ENCODE measurements at regions not wholly inside any gene's neighbourhood (a gene's known extent, or its start where the extent isn't known, plus 50 kb on each side); places are given as distances from the start of the nearest gene placed in this dataset.

GRCh38 chr18:52009958-52010357 is 330.0 kb upstream of the DCC start:
- TF ChIP-seq CTCF (IDR thresholded peaks at IDR 0.05 in 2 of 3, conservative IDR thresholded peaks at IDR 0.05 in 1 of 3; ENCODE audit: insufficient read depth in 2 of 3, low read depth in 1 of 3, low read length in 3 of 3) = no peak
- TF ChIP-seq EP300 (IDR thresholded peaks at IDR 0.05; ENCODE audit: low read length) = no peak
- TF ChIP-seq CBX2 (IDR thresholded peaks at IDR 0.05; ENCODE audit: insufficient read depth, low read length, poor library complexity, severe bottlenecking) = no peak
- no peak for TF ChIP-seq POLR2AphosphoS2 (IDR thresholded peaks at IDR 0.05; ENCODE audit: low read length)
- TF ChIP-seq, protein P1, sequence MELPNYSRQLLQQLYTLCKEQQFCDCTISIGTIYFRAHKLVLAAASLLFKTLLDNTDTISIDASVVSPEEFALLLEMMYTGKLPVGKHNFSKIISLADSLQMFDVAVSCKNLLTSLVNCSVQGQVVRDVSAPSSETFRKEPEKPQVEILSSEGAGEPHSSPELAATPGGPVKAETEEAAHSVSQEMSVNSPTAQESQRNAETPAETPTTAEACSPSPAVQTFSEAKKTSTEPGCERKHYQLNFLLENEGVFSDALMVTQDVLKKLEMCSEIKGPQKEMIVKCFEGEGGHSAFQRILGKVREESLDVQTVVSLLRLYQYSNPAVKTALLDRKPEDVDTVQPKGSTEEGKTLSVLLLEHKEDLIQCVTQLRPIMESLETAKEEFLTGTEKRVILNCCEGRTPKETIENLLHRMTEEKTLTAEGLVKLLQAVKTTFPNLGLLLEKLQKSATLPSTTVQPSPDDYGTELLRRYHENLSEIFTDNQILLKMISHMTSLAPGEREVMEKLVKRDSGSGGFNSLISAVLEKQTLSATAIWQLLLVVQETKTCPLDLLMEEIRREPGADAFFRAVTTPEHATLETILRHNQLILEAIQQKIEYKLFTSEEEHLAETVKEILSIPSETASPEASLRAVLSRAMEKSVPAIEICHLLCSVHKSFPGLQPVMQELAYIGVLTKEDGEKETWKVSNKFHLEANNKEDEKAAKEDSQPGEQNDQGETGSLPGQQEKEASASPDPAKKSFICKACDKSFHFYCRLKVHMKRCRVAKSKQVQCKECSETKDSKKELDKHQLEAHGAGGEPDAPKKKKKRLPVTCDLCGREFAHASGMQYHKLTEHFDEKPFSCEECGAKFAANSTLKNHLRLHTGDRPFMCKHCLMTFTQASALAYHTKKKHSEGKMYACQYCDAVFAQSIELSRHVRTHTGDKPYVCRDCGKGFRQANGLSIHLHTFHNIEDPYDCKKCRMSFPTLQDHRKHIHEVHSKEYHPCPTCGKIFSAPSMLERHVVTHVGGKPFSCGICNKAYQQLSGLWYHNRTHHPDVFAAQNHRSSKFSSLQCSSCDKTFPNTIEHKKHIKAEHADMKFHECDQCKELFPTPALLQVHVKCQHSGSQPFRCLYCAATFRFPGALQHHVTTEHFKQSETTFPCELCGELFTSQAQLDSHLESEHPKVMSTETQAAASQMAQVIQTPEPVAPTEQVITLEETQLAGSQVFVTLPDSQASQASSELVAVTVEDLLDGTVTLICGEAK (IDR thresholded peaks at IDR 0.05) = no peak
- TF ChIP-seq, protein P1 (CRISPR knock-in tag; IDR thresholded peaks at IDR 0.05) = no peak
- TF ChIP-seq, protein P2, sequence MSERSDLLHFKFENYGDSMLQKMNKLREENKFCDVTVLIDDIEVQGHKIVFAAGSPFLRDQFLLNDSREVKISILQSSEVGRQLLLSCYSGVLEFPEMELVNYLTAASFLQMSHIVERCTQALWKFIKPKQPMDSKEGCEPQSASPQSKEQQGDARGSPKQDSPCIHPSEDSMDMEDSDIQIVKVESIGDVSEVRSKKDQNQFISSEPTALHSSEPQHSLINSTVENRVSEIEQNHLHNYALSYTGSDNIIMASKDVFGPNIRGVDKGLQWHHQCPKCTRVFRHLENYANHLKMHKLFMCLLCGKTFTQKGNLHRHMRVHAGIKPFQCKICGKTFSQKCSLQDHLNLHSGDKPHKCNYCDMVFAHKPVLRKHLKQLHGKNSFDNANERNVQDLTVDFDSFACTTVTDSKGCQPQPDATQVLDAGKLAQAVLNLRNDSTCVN (CRISPR knock-in tag; IDR thresholded peaks at IDR 0.05) = no peak
- no peak for TF ChIP-seq CCAR2 (IDR thresholded peaks at IDR 0.05; ENCODE audit: low read depth, low read length)
- no peak for TF ChIP-seq TRIM24 (IDR thresholded peaks at IDR 0.05)
- TF ChIP-seq SIRT6 (IDR thresholded peaks at IDR 0.05; ENCODE audit: low read depth, low read length) = no peak
- TF ChIP-seq NR3C1 (CRISPR knock-in tag; IDR thresholded peaks at IDR 0.05) = no peak
- no peak for TF ChIP-seq JUNB (CRISPR knock-in tag; conservative IDR thresholded peaks at IDR 0.05)

All from K562 (cell line).